NK-92 treated with Interleukin-12 subunit alpha and Interleukin-12 subunit beta, amount 100 ng/mL, for 24 hours (cell line): ENCODE measurements at regions not wholly inside any gene's neighbourhood (a gene's known extent, or its start where the extent isn't known, plus 50 kb on each side); places are given as distances from the start of the nearest gene placed in this dataset.

Experiments
- DNase-seq: peaks from one replicate; lab custom pipeline; 2025; lab: John Stamatoyannopoulos, UW

- DNase-seq: no peak
Observed at GRCh38 chr1:29706936-29707335, 470.6 kb downstream of the PTPRU start.

- DNase-seq: no peak
Observed at GRCh38 chr1:29704430-29704829, 468.1 kb downstream of the PTPRU start.

- DNase-seq: no peak
Observed at GRCh38 chr1:29703596-29704370, 467.5 kb downstream of the PTPRU start.

GRCh38 chr1:29700491-29700890 lies 464.2 kb downstream of the PTPRU start:
- DNase-seq: no peak

- DNase-seq: no peak
Observed at GRCh38 chr1:29698626-29699025, 462.3 kb downstream of the PTPRU start.

- no peak for DNase-seq
Observed at GRCh38 chr1:29698033-29698432, 461.7 kb downstream of the PTPRU start.

GRCh38 chr1:29697391-29697780 lies 461.1 kb downstream of the PTPRU start:
- DNase-seq: no peak

GRCh38 chr1:29696656-29697390 lies 460.5 kb downstream of the PTPRU start:
- no peak for DNase-seq

GRCh38 chr1:29695803-29696202 lies 459.5 kb downstream of the PTPRU start:
- DNase-seq: no peak

- no peak for DNase-seq
Observed at GRCh38 chr1:29695036-29695435, 458.7 kb downstream of the PTPRU start.

GRCh38 chr1:29691499-29691898 lies 455.2 kb downstream of the PTPRU start:
- no peak for DNase-seq

- no peak for DNase-seq
Observed at GRCh38 chr1:29690156-29690555, 453.8 kb downstream of the PTPRU start.

- no peak for DNase-seq
Observed at GRCh38 chr1:29689372-29690030, 453.2 kb downstream of the PTPRU start.

- no peak for DNase-seq
Observed at GRCh38 chr1:29688471-29689365, 452.4 kb downstream of the PTPRU start.

GRCh38 chr1:29687601-29688244 lies 451.4 kb downstream of the PTPRU start:
- DNase-seq: no peak

- no peak for DNase-seq
Observed at GRCh38 chr1:29687166-29687565, 450.8 kb downstream of the PTPRU start.

GRCh38 chr1:29686012-29686930 lies 449.9 kb downstream of the PTPRU start:
- no peak for DNase-seq

GRCh38 chr1:29685387-29685786 lies 449.1 kb downstream of the PTPRU start:
- DNase-seq: no peak

GRCh38 chr1:29684141-29684540 lies 447.8 kb downstream of the PTPRU start:
- no peak for DNase-seq

GRCh38 chr1:29683472-29683871 lies 447.1 kb downstream of the PTPRU start:
- DNase-seq: no peak
